Left lobe of liver (tissue), 2 donors: ENCODE measurements at regions not wholly inside any gene's neighbourhood (a gene's known extent, or its start where the extent isn't known, plus 50 kb on each side); places are given as distances from the start of the nearest gene placed in this dataset.
A peak's percentile ranks its signal among the peaks of the same experiment; 100 is the strongest.
"Not testable (repeated sequence)": the region's sequence is repeated elsewhere in the genome, so short reads cannot be mapped to it uniquely, and the experiment has no call there.

Experiments used
- ATAC-seq: fragments of 200-7000 bp; cut with Tn5 transposase; one replicate; pipeline ENCODE4 v1.9.1; 2020; ENCODE audit warnings: mild to moderate bottlenecking, moderate library complexity
- DNase-seq: peaks from one replicate; pipeline ENCODE4 v3.0.0-alpha.2; 2020; ENCODE audit warnings: low spot score
- donor health status: DM: no; HTN: no; CAD: no; lungs with moderate emphysema.
- donor health status: DM: no; HTN: yes; CAD: no.

GRCh38 chr6:37580176-37580955 is 80.7 kb upstream of the CCDC167 start:
- no peak for ATAC-seq
- DNase-seq = no peak

GRCh38 chr6:37579444-37580067 is 79.9 kb upstream of the CCDC167 start:
- ATAC-seq = no peak
- no peak for DNase-seq

GRCh38 chr6:37578104-37578503 is 78.4 kb upstream of the CCDC167 start:
- no peak for ATAC-seq
- no peak for DNase-seq

GRCh38 chr6:37576336-37576737 is 76.6 kb upstream of the CCDC167 start:
- DNase-seq = no peak
- ATAC-seq = no peak

- DNase-seq = no peak
- ATAC-seq = no peak
Measured at GRCh38 chr6:37575221-37575620, 75.5 kb upstream of the CCDC167 start.

- ATAC-seq (no peak), DNase-seq (no peak)
Measured at GRCh38 chr6:37572334-37572733, 72.6 kb upstream of the CCDC167 start.

- no peak for DNase-seq
- no peak for ATAC-seq
Measured at GRCh38 chr6:37570482-37571133, 70.9 kb upstream of the CCDC167 start.

- DNase-seq (no peak), ATAC-seq (no peak)
Measured at GRCh38 chr6:37569743-37570481, 70.2 kb upstream of the CCDC167 start.

- no peak for DNase-seq
- no peak for ATAC-seq
Measured at GRCh38 chr6:37569317-37569716, 69.6 kb upstream of the CCDC167 start.

- DNase-seq = no peak
Measured at GRCh38 chr6:37566950-37567349, 67.3 kb upstream of the CCDC167 start.

GRCh38 chr6:37566111-37566949 is 66.6 kb upstream of the CCDC167 start:
- ATAC-seq (peak; percentile 95), DNase-seq (peak; percentile 57)

More at GRCh38 chr6:37566950-37567349, 67.3 kb upstream of the CCDC167 start:
- ATAC-seq = no peak

- ATAC-seq (peak; percentile 6), DNase-seq (no peak)
Measured at GRCh38 chr6:37565267-37566110, 65.8 kb upstream of the CCDC167 start.

GRCh38 chr6:37562926-37563288 is 63.2 kb upstream of the CCDC167 start:
- not testable (repeated sequence) for DNase-seq, ATAC-seq

- DNase-seq (no peak), ATAC-seq (no peak)
Measured at GRCh38 chr6:37561361-37561760, 61.7 kb upstream of the CCDC167 start.

- no peak for DNase-seq
- ATAC-seq = no peak
Measured at GRCh38 chr6:37560737-37561103, 61.0 kb upstream of the CCDC167 start.

- DNase-seq = no peak
- no peak for ATAC-seq
Measured at GRCh38 chr6:37559501-37559900, 59.8 kb upstream of the CCDC167 start.

GRCh38 chr6:37559050-37559449 is 59.4 kb upstream of the CCDC167 start:
- no peak for DNase-seq
- ATAC-seq = no peak

GRCh38 chr6:37558646-37559045 is 59.0 kb upstream of the CCDC167 start:
- DNase-seq = no peak
- ATAC-seq = no peak

GRCh38 chr6:37558168-37558567 is 58.5 kb upstream of the CCDC167 start:
- ATAC-seq (no peak), DNase-seq (no peak)
